DND-41 (cell line): ENCODE measurements at regions not wholly inside any gene's neighbourhood (a gene's known extent, or its start where the extent isn't known, plus 50 kb on each side); places are given as distances from the start of the nearest gene placed in this dataset.
A peak's percentile ranks its signal among the peaks of the same experiment; 100 is the strongest.

Source experiments
- ATAC-seq: fragments of 200-7000 bp; cut with Tn5 transposase; 3 replicates; pipeline ENCODE4 v1.9.1; 2021; ENCODE audit warnings: low read depth; ENCODE audit not compliant: insufficient read depth
- DNase-seq: peaks from one replicate; pipeline ENCODE4 v3.0.0-alpha.2; 2020
- H2AFZ ChIP-seq: 2 replicates; pipeline ENCODE4 v1.6.0; 2012; ENCODE audit warnings: low read depth, low read length
- H3K27ac ChIP-seq: 2 replicates; pipeline ENCODE4 v1.5.1; 2012; ENCODE audit warnings: low read length, inconsistent platforms
- H3K27me3 ChIP-seq: fragments of 200-600 bp; sonication (generic); 2 replicates; pipeline ENCODE4 v1.6.0; 2012; ENCODE audit warnings: low read length, mild to moderate bottlenecking, inconsistent platforms; ENCODE audit not compliant: insufficient read depth, poor library complexity
- H3K36me3 ChIP-seq: 2 replicates; pipeline ENCODE4 v1.5.1; 2012; ENCODE audit warnings: low read length, inconsistent platforms; ENCODE audit not compliant: insufficient read depth
- H3K4me1 ChIP-seq: 2 replicates; pipeline ENCODE4 v1.5.1; 2012; ENCODE audit warnings: mild to moderate bottlenecking, low read length; ENCODE audit not compliant: insufficient read depth
- H3K4me2 ChIP-seq: 2 replicates; pipeline ENCODE4 v1.6.0; 2012; ENCODE audit warnings: mild to moderate bottlenecking, moderate library complexity, low read length, inconsistent platforms; ENCODE audit not compliant: insufficient read depth
- H3K4me3 ChIP-seq, 2 experiments: fragments of 200-600 bp in 1 of 2; shearing (Covaris generic) in 1 of 2; 2 replicates each; pipeline ENCODE4 v1.5.1; 2012 to 2016; ENCODE audit warnings: inconsistent platforms in 2 of 2, low read length in 2 of 2, mild to moderate bottlenecking in 2 of 2, low read depth in 1 of 2, moderate library complexity in 1 of 2
- H3K79me2 ChIP-seq: 2 replicates; pipeline ENCODE4 v1.6.0; 2012; ENCODE audit warnings: low read length, inconsistent platforms; ENCODE audit not compliant: insufficient read depth
- H3K9ac ChIP-seq: 2 replicates; pipeline ENCODE4 v1.6.0; 2012; ENCODE audit warnings: low read depth, mild to moderate bottlenecking, inconsistent platforms, low read length, moderate library complexity
- H3K9me3 ChIP-seq: 2 replicates; pipeline ENCODE4 v1.5.1; 2012; ENCODE audit warnings: low read length, moderate library complexity, mild to moderate bottlenecking, inconsistent platforms; ENCODE audit not compliant: insufficient read depth, severe bottlenecking
- H4K20me1 ChIP-seq: 2 replicates; pipeline ENCODE4 v1.6.0; 2012; ENCODE audit warnings: low read length; ENCODE audit not compliant: insufficient read depth
- CTCF ChIP-seq: IDR thresholded peaks from 2 replicates; pipeline ENCODE4 v1.5.1; 2012; ENCODE audit warnings: borderline replicate concordance, low read length, moderate library complexity, mild to moderate bottlenecking; ENCODE audit not compliant: poor library complexity, severe bottlenecking; ENCODE audit errors: extremely low read depth
- EZH2 ChIP-seq: IDR thresholded peaks from 3 replicates; pipeline ENCODE4 v1.6.1; 2012; ENCODE audit warnings: borderline replicate concordance, low read depth, mild to moderate bottlenecking, moderate library complexity, low read length, inconsistent platforms; ENCODE audit not compliant: severe bottlenecking

- ATAC-seq (no peak), DNase-seq (peak; percentile 20)
- H3K4me2 ChIP-seq = no peak overlapping the region
- no peaks in the 10 kb centered on the region for H3K9me3 ChIP-seq
- no peak overlapping the region for H3K9ac ChIP-seq
- no peaks in the 10 kb centered on the region for H3K4me1 ChIP-seq
- TF ChIP-seq EZH2 (no peak), CTCF (peak; percentile 55)
- no peak overlapping the region for H2AFZ ChIP-seq
- H3K36me3 ChIP-seq = no peaks in the 10 kb centered on the region
- H3K79me2 ChIP-seq = no peaks in the 10 kb centered on the region
- H3K27ac ChIP-seq = no peak overlapping the region
- peaks cover 25% of the 10 kb centered on the region for H3K27me3 ChIP-seq
- H4K20me1 ChIP-seq = no peaks in the 10 kb centered on the region; the same call in 1 of the 2 replicates
- no peak overlapping the region for H3K4me3 ChIP-seq
These were observed 205.2 kb downstream of the BMP7 start for GRCh38 chr20:57061051-57061900.

GRCh38 chr20:57062241-57062640 is 204.2 kb downstream of the BMP7 start:
- no peak overlapping the region for H3K4me3 ChIP-seq
- no peak overlapping the region for H3K27ac ChIP-seq
- H4K20me1 ChIP-seq = no peaks in the 10 kb centered on the region; the same call in 1 of the 2 replicates
- H3K9ac ChIP-seq = no peak overlapping the region
- no peak for TF ChIP-seq EZH2
- TF ChIP-seq CTCF = no peak
- no peaks in the 10 kb centered on the region for H3K36me3 ChIP-seq
- H3K79me2 ChIP-seq = no peaks in the 10 kb centered on the region
- ATAC-seq = no peak
- H2AFZ ChIP-seq = no peak overlapping the region
- no peaks in the 10 kb centered on the region for H3K9me3 ChIP-seq
- H3K4me2 ChIP-seq = no peak overlapping the region
- H3K4me1 ChIP-seq = no peaks in the 10 kb centered on the region
- DNase-seq = no peak
- H3K27me3 ChIP-seq = peaks cover 26% of the 10 kb centered on the region

GRCh38 chr20:57062696-57063270 is 203.7 kb downstream of the BMP7 start:
- peaks cover 25% of the 10 kb centered on the region for H3K27me3 ChIP-seq
- no peaks in the 10 kb centered on the region for H3K4me1 ChIP-seq
- no peak overlapping the region for H3K4me3 ChIP-seq
- no peak overlapping the region for H2AFZ ChIP-seq
- no peak for DNase-seq
- no peaks in the 10 kb centered on the region for H3K36me3 ChIP-seq
- no peak overlapping the region for H3K27ac ChIP-seq
- H3K9ac ChIP-seq = no peak overlapping the region
- H3K4me2 ChIP-seq = no peak overlapping the region
- H4K20me1 ChIP-seq = no peaks in the 10 kb centered on the region; the same call in 1 of the 2 replicates
- no peaks in the 10 kb centered on the region for H3K9me3 ChIP-seq
- no peak for ATAC-seq
- TF ChIP-seq EZH2 (no peak), CTCF (no peak)
- H3K79me2 ChIP-seq = no peaks in the 10 kb centered on the region
